ENCODE measurements at regions not wholly inside any gene's neighbourhood (a gene's known extent, or its start where the extent isn't known, plus 50 kb on each side); places are given as distances from the start of the nearest gene placed in this dataset.

- no peaks in the 10 kb centered on the region for H3K9me3 Mint-ChIP-seq
- H3K79me2 ChIP-seq (replicated peaks; ENCODE audit: insufficient read depth): no peaks in the 10 kb centered on the region
- no peaks in the 10 kb centered on the region for H3K9me2 ChIP-seq (ENCODE audit: insufficient read depth)
- no peaks in the 10 kb centered on the region for H3K36me3 Mint-ChIP-seq (ENCODE audit: low read depth)
- no peak overlapping the region for H3K4me2 ChIP-seq
- H3K27me3 Mint-ChIP-seq (ENCODE audit: insufficient read depth, low read depth, poor library complexity): peaks cover 1% of the 10 kb centered on the region
- DNase-seq (ENCODE audit: low spot score): no peak
- H3K27me3 ChIP-seq (ENCODE audit: insufficient read depth): no peaks in the 10 kb centered on the region
- no peak overlapping the region for H3K27ac ChIP-seq (ENCODE audit: low read depth)
- H2AFZ ChIP-seq: no peak overlapping the region
- no peak for ATAC-seq
- H4K20me1 ChIP-seq (replicated peaks; ENCODE audit: insufficient read depth): no peaks in the 10 kb centered on the region
- H3K4me3 Mint-ChIP-seq: no peak overlapping the region
- H3K4me3 ChIP-seq: no peak overlapping the region
- H3F3A ChIP-seq (replicated peaks; ENCODE audit: low read depth): no peaks in the 10 kb centered on the region
- H3K27ac Mint-ChIP-seq: no peak overlapping the region
- H3K4me1 ChIP-seq (ENCODE audit: insufficient read depth): no peaks in the 10 kb centered on the region
- TF ChIP-seq STAT1 (IDR thresholded peaks at IDR 0.05; ENCODE audit: unreplicated experiment) (no peak), EZH2phosphoT487 (IDR thresholded peaks at IDR 0.05; ENCODE audit: unreplicated experiment) (no peak), ZNF114 (CRISPR knock-in tag; IDR thresholded peaks at IDR 0.05) (no peak), CREB1 (CRISPR knock-in tag; IDR thresholded peaks at IDR 0.05; ENCODE audit: low read depth) (no peak), REST (IDR thresholded peaks at IDR 0.05; ENCODE audit: unreplicated experiment) (no peak), EZH2 (IDR thresholded peaks at IDR 0.05; ENCODE audit: low read depth, unreplicated experiment) (no peak), JUNB (IDR thresholded peaks at IDR 0.05; ENCODE audit: unreplicated experiment) (no peak), NANOG (IDR thresholded peaks at IDR 0.05; ENCODE audit: borderline replicate concordance) (no peak)
- TF ChIP-seq, protein P1, sequence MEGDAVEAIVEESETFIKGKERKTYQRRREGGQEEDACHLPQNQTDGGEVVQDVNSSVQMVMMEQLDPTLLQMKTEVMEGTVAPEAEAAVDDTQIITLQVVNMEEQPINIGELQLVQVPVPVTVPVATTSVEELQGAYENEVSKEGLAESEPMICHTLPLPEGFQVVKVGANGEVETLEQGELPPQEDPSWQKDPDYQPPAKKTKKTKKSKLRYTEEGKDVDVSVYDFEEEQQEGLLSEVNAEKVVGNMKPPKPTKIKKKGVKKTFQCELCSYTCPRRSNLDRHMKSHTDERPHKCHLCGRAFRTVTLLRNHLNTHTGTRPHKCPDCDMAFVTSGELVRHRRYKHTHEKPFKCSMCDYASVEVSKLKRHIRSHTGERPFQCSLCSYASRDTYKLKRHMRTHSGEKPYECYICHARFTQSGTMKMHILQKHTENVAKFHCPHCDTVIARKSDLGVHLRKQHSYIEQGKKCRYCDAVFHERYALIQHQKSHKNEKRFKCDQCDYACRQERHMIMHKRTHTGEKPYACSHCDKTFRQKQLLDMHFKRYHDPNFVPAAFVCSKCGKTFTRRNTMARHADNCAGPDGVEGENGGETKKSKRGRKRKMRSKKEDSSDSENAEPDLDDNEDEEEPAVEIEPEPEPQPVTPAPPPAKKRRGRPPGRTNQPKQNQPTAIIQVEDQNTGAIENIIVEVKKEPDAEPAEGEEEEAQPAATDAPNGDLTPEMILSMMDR (conservative IDR thresholded peaks at IDR 0.05; ENCODE audit: low read depth in 2 of 2): no peak
- TF ChIP-seq, protein P2, sequence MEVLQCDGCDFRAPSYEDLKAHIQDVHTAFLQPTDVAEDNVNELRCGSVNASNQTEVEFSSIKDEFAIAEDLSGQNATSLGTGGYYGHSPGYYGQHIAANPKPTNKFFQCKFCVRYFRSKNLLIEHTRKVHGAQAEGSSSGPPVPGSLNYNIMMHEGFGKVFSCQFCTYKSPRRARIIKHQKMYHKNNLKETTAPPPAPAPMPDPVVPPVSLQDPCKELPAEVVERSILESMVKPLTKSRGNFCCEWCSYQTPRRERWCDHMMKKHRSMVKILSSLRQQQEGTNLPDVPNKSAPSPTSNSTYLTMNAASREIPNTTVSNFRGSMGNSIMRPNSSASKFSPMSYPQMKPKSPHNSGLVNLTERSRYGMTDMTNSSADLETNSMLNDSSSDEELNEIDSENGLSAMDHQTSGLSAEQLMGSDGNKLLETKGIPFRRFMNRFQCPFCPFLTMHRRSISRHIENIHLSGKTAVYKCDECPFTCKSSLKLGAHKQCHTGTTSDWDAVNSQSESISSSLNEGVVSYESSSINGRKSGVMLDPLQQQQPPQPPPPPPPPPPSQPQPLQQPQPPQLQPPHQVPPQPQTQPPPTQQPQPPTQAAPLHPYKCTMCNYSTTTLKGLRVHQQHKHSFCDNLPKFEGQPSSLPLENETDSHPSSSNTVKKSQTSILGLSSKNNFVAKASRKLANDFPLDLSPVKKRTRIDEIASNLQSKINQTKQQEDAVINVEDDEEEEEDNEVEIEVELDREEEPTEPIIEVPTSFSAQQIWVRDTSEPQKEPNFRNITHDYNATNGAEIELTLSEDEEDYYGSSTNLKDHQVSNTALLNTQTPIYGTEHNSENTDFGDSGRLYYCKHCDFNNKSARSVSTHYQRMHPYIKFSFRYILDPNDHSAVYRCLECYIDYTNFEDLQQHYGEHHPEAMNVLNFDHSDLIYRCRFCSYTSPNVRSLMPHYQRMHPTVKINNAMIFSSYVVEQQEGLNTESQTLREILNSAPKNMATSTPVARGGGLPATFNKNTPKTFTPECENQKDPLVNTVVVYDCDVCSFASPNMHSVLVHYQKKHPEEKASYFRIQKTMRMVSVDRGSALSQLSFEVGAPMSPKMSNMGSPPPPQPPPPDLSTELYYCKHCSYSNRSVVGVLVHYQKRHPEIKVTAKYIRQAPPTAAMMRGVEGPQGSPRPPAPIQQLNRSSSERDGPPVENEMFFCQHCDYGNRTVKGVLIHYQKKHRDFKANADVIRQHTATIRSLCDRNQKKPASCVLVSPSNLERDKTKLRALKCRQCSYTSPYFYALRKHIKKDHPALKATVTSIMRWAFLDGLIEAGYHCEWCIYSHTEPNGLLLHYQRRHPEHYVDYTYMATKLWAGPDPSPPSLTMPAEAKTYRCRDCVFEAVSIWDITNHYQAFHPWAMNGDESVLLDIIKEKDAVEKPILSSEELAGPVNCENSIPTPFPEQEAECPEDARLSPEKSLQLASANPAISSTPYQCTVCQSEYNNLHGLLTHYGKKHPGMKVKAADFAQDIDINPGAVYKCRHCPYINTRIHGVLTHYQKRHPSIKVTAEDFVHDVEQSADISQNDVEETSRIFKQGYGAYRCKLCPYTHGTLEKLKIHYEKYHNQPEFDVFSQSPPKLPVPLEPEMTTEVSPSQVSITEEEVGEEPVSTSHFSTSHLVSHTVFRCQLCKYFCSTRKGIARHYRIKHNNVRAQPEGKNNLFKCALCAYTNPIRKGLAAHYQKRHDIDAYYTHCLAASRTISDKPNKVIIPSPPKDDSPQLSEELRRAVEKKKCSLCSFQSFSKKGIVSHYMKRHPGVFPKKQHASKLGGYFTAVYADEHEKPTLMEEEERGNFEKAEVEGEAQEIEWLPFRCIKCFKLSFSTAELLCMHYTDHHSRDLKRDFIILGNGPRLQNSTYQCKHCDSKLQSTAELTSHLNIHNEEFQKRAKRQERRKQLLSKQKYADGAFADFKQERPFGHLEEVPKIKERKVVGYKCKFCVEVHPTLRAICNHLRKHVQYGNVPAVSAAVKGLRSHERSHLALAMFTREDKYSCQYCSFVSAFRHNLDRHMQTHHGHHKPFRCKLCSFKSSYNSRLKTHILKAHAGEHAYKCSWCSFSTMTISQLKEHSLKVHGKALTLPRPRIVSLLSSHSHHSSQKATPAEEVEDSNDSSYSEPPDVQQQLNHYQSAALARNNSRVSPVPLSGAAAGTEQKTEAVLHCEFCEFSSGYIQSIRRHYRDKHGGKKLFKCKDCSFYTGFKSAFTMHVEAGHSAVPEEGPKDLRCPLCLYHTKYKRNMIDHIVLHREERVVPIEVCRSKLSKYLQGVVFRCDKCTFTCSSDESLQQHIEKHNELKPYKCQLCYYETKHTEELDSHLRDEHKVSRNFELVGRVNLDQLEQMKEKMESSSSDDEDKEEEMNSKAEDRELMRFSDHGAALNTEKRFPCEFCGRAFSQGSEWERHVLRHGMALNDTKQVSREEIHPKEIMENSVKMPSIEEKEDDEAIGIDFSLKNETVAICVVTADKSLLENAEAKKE (CRISPR knock-in tag; IDR thresholded peaks at IDR 0.05): no peak
- no peaks in the 10 kb centered on the region for H3K36me3 ChIP-seq (ENCODE audit: insufficient read depth)
- peaks cover 16% of the 10 kb centered on the region; the same call in 2 of the 3 replicates for H3K4me1 Mint-ChIP-seq
These were observed 143.0 kb upstream of the NRIP1 start for GRCh38 chr21:15207635-15208370.

Data from GM23338 (cell line).